ENCODE measurements at regions not wholly inside any gene's neighbourhood (a gene's known extent, or its start where the extent isn't known, plus 50 kb on each side); places are given as distances from the start of the nearest gene placed in this dataset.

- no peak overlapping the region for H3K4me3 ChIP-seq (replicated peaks in 1 of 2; ENCODE audit: low read depth in 2 of 2, low read length in 2 of 2)
- no peak for DNase-seq (ENCODE audit: low read depth in 2 of 2)
- no peak for TF ChIP-seq CTCF (IDR thresholded peaks at IDR 0.05; ENCODE audit: low read depth, low read length)
Observed at GRCh38 chr14:38145142-38145541, 62.6 kb upstream of the SSTR1 start.

GRCh38 chr14:38150075-38150474 is 57.6 kb upstream of the SSTR1 start:
- no peak for DNase-seq (ENCODE audit: low read depth in 2 of 2)
- TF ChIP-seq CTCF (IDR thresholded peaks at IDR 0.05; ENCODE audit: low read depth, low read length), result no peak
- no peak overlapping the region for H3K4me3 ChIP-seq (replicated peaks in 1 of 2; ENCODE audit: low read depth in 2 of 2, low read length in 2 of 2)
